HG03565 (cell line): ENCODE measurements at regions not wholly inside any gene's neighbourhood (a gene's known extent, or its start where the extent isn't known, plus 50 kb on each side); places are given as distances from the start of the nearest gene placed in this dataset.
A peak's percentile ranks its signal among the peaks of the same experiment; 100 is the strongest.

Experiments
- ATAC-seq: cut with Tn5 transposase; IDR thresholded peaks from one replicate; pipeline ENCODE4 v1.9.1; 2021; ENCODE audit warnings: mild to moderate bottlenecking, moderate library complexity; ENCODE audit not compliant: unreplicated experiment

- no peak for ATAC-seq
Observed at GRCh38 chr2:230640540-230641011, 72.1 kb upstream of the CAB39 start.

GRCh38 chr2:230642966-230643365 lies 69.7 kb upstream of the CAB39 start:
- ATAC-seq = no peak

- ATAC-seq = peak; percentile 68
Observed at GRCh38 chr2:230643576-230644291, 68.9 kb upstream of the CAB39 start.

GRCh38 chr2:230644356-230644935 lies 68.2 kb upstream of the CAB39 start:
- no peak for ATAC-seq

GRCh38 chr2:230648356-230648755 lies 64.3 kb upstream of the CAB39 start:
- no peak for ATAC-seq

GRCh38 chr2:230650585-230651137 lies 62.0 kb upstream of the CAB39 start:
- ATAC-seq = no peak

- no peak for ATAC-seq
Observed at GRCh38 chr2:230654057-230654456, 58.6 kb upstream of the CAB39 start.

- no peak for ATAC-seq
Observed at GRCh38 chr2:230657462-230657861, 55.2 kb upstream of the CAB39 start.

- ATAC-seq = no peak
Observed at GRCh38 chr2:230657906-230658305, 54.7 kb upstream of the CAB39 start.

GRCh38 chr2:230658577-230658876 lies 54.1 kb upstream of the CAB39 start:
- no peak for ATAC-seq

- ATAC-seq = peak; percentile 56
Observed at GRCh38 chr2:230658877-230659652, 53.6 kb upstream of the CAB39 start.

GRCh38 chr2:230660294-230661060 lies 52.2 kb upstream of the CAB39 start:
- ATAC-seq = no peak

GRCh38 chr2:230661072-230661957 lies 51.3 kb upstream of the CAB39 start:
- ATAC-seq = peak; percentile 34
